GM23338 (cell line): ENCODE measurements at regions not wholly inside any gene's neighbourhood (a gene's known extent, or its start where the extent isn't known, plus 50 kb on each side); places are given as distances from the start of the nearest gene placed in this dataset.

Source experiments
- ATAC-seq: fragments of 200-7000 bp; cut with Tn5 transposase; 3 replicates; pipeline ENCODE4 v1.9.1; 2020
- DNase-seq: peaks from one replicate; pipeline ENCODE4 v3.0.0-alpha.2; 2015; ENCODE audit warnings: low spot score
- H2AFZ ChIP-seq: fragments of 200-600 bp; sonication (generic); 2 replicates; pipeline ENCODE4 v1.8.0; 2016; ENCODE audit warnings: antibody characterized with exemption, mild to moderate bottlenecking, moderate library complexity
- H3F3A ChIP-seq: fragments of 200-600 bp; sonication (generic); replicated peaks from 2 replicates; pipeline ENCODE4 v1.8.0; 2017; ENCODE audit warnings: antibody characterized with exemption, mixed run types, low read depth
- H3K27ac ChIP-seq: fragments of 200-600 bp; sonication (generic); 2 replicates; pipeline ENCODE4 v1.6.1; 2016; ENCODE audit warnings: low read depth
- H3K27me3 ChIP-seq: fragments of 200-600 bp; sonication (generic); 2 replicates; pipeline ENCODE4 v1.8.0; 2016; ENCODE audit warnings: mild to moderate bottlenecking, mixed run types, moderate library complexity; ENCODE audit not compliant: insufficient read depth
- H3K36me3 ChIP-seq: fragments of 200-600 bp; sonication (generic); 2 replicates; pipeline ENCODE4 v1.8.0; 2016; ENCODE audit warnings: mild to moderate bottlenecking; ENCODE audit not compliant: insufficient read depth
- H3K4me1 ChIP-seq: fragments of 200-600 bp; sonication (generic); 2 replicates; pipeline ENCODE4 v1.8.0; 2016; ENCODE audit warnings: mild to moderate bottlenecking, moderate library complexity; ENCODE audit not compliant: insufficient read depth
- H3K4me2 ChIP-seq: fragments of 200-600 bp; sonication (generic); 2 replicates; pipeline ENCODE4 v1.7.1; 2017; ENCODE audit warnings: mixed run types
- H3K4me3 ChIP-seq: fragments of 200-600 bp; sonication (generic); 2 replicates; pipeline ENCODE4 v1.6.1; 2016; ENCODE audit warnings: mixed run types
- H3K79me2 ChIP-seq: fragments of 200-600 bp; sonication (generic); replicated peaks from 2 replicates; pipeline ENCODE4 v1.8.0; 2017; ENCODE audit warnings: mild to moderate bottlenecking; ENCODE audit not compliant: insufficient read depth
- H3K9me2 ChIP-seq: fragments of 200-600 bp; sonication (generic); 2 replicates; pipeline ENCODE4 v1.8.0; 2017; ENCODE audit not compliant: insufficient read depth
- H4K20me1 ChIP-seq: fragments of 200-600 bp; sonication (generic); replicated peaks from 2 replicates; pipeline ENCODE4 v1.8.0; 2017; ENCODE audit warnings: mild to moderate bottlenecking; ENCODE audit not compliant: insufficient read depth
- H3K27ac Mint-ChIP-seq: 2 replicates; pipeline ENCODE4 v1.8.0; 2020; ENCODE audit warnings: inconsistent platforms, mild to moderate bottlenecking, moderate library complexity, mixed read lengths
- H3K27me3 Mint-ChIP-seq: 3 replicates; pipeline ENCODE4 v1.8.0; 2022; ENCODE audit warnings: low read depth, mild to moderate bottlenecking, moderate library complexity, mixed read lengths, inconsistent platforms; ENCODE audit not compliant: insufficient read depth, poor library complexity
- H3K36me3 Mint-ChIP-seq: 3 replicates; pipeline ENCODE4 v1.8.0; 2021; ENCODE audit warnings: low read depth, mild to moderate bottlenecking, inconsistent platforms, moderate library complexity, mixed read lengths
- H3K4me1 Mint-ChIP-seq: 3 replicates; pipeline ENCODE4 v1.8.0; 2020; ENCODE audit warnings: mild to moderate bottlenecking, inconsistent platforms, mixed read lengths
- H3K4me3 Mint-ChIP-seq: 3 replicates; pipeline ENCODE4 v1.8.0; 2021; ENCODE audit warnings: moderate library complexity, mild to moderate bottlenecking, inconsistent platforms, mixed read lengths
- H3K9me3 Mint-ChIP-seq: 3 replicates; pipeline ENCODE4 v1.8.0; 2020; ENCODE audit warnings: moderate library complexity, mild to moderate bottlenecking, inconsistent platforms, mixed read lengths
- CTCF ChIP-seq, 2 experiments: fragments of 200-600 bp in 1 of 2; sonication (generic) in 1 of 2; conservative IDR thresholded peaks; 2 replicates each; pipeline versions ENCODE4 v1.5.1 to v1.6.1; 2016 to 2017; ENCODE audit warnings: antibody characterized with exemption in 2 of 2, low read depth in 2 of 2, mild to moderate bottlenecking in 2 of 2, moderate library complexity in 1 of 2
- EZH2 ChIP-seq: fragments of 200-600 bp; sonication (generic); IDR thresholded peaks from one replicate; pipeline ENCODE4 v1.8.0; 2017; ENCODE audit warnings: antibody characterized with exemption, mild to moderate bottlenecking, low read depth; ENCODE audit not compliant: unreplicated experiment
- EZH2phosphoT487 ChIP-seq: fragments of 200-600 bp; sonication (generic); IDR thresholded peaks from one replicate; pipeline ENCODE4 v1.8.1; 2018; ENCODE audit warnings: antibody characterized with exemption; ENCODE audit not compliant: unreplicated experiment
- NANOG ChIP-seq: IDR thresholded peaks from 2 replicates; pipeline ENCODE4 v1.6.1; 2016; ENCODE audit warnings: antibody characterized with exemption, borderline replicate concordance
- POLR2AphosphoS5 ChIP-seq: IDR thresholded peaks from 2 replicates; pipeline ENCODE4 v1.6.1; 2016; ENCODE audit warnings: antibody characterized with exemption, low read depth
- STAT1 ChIP-seq: IDR thresholded peaks from one replicate; pipeline ENCODE4 v1.6.1; 2016; ENCODE audit warnings: antibody characterized with exemption; ENCODE audit not compliant: unreplicated experiment
- ZNF114 ChIP-seq: fragments of 250-450 bp; sonication (Bioruptor Pico); IDR thresholded peaks from 2 replicates; pipeline ENCODE4 v1.5.0; 2020; ENCODE audit warnings: mild to moderate bottlenecking, moderate library complexity
- ZNF462 ChIP-seq: fragments of 250-450 bp; sonication (Bioruptor Pico); IDR thresholded peaks from 2 replicates; pipeline ENCODE4 v1.5.0; 2020; ENCODE audit warnings: mild to moderate bottlenecking, moderate library complexity

- TF ChIP-seq ZNF462 (CRISPR knock-in tag) (no peak), EZH2phosphoT487 (no peak)
Measured at GRCh38 chr2:167555098-167555720, 666.9 kb downstream of the XIRP2 start (continued).

- no peak overlapping the region for H3K27ac ChIP-seq
- peaks cover 49% of the 10 kb centered on the region for H3K36me3 Mint-ChIP-seq
- peaks cover 3% of the 10 kb centered on the region for H3K27me3 Mint-ChIP-seq
- no peak overlapping the region for H3K27ac Mint-ChIP-seq
- peaks cover 6% of the 10 kb centered on the region for H3K4me1 ChIP-seq
- H3F3A ChIP-seq = no peaks in the 10 kb centered on the region
- ATAC-seq (no peak), DNase-seq (no peak)
- no peaks in the 10 kb centered on the region for H4K20me1 ChIP-seq
- H3K9me2 ChIP-seq = no peaks in the 10 kb centered on the region
- no peak overlapping the region for H3K4me3 Mint-ChIP-seq
- peaks cover 24% of the 10 kb centered on the region for H3K9me3 Mint-ChIP-seq
- peaks cover 19% of the 10 kb centered on the region for H3K4me1 Mint-ChIP-seq
- peaks cover 21% of the 10 kb centered on the region for H3K36me3 ChIP-seq
- no peak overlapping the region for H3K4me2 ChIP-seq
- H3K27me3 ChIP-seq = no peaks in the 10 kb centered on the region
- no peak overlapping the region for H3K4me3 ChIP-seq
- no peak overlapping the region for H2AFZ ChIP-seq
- H3K79me2 ChIP-seq = no peaks in the 10 kb centered on the region; the same call in 1 of the 2 replicates
- TF ChIP-seq ZNF114 = no peak
- no peak for TF ChIP-seq EZH2
- TF ChIP-seq POLR2AphosphoS5 = no peak
- no peak for TF ChIP-seq CTCF (conservative IDR thresholded peaks at IDR 0.05; ENCODE audit: low read depth in 2 of 2)
- no peak for TF ChIP-seq STAT1
- TF ChIP-seq ZNF462 (CRISPR knock-in tag) = no peak
- no peak for TF ChIP-seq NANOG
Measured at GRCh38 chr2:167553635-167554034, 665.4 kb downstream of the XIRP2 start.
